ENCODE measurements at regions not wholly inside any gene's neighbourhood (a gene's known extent, or its start where the extent isn't known, plus 50 kb on each side); places are given as distances from the start of the nearest gene placed in this dataset.

DNA sequence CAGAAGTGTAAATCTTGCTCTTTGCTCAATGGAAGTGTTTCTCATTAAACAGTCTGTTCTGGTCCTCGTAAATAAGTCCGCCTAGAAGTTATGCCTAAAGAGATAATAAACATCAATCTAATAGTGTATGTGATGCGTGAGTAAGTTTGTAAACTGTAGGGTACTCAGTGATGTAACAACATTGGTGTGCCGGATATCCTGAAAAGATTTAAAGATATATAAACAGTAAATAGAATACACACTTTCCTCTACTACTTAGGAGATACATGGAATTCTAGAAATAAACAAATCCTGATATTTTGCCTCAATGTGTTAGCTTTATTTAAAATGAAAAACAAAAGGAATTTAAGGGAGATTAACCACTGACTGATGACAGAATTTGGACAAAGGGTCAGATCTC lies 123.5 kb downstream of the AHR start:
- no peak for TF ChIP-seq EP300 (IDR thresholded peaks at IDR 0.05; ENCODE audit: low read depth)
- TF ChIP-seq POLR2A (IDR thresholded peaks at IDR 0.05) = no peak
- TF ChIP-seq POLR2AphosphoS5 (IDR thresholded peaks at IDR 0.05) = no peak
